Adrenal gland (tissue), 5 donors: ENCODE measurements at regions not wholly inside any gene's neighbourhood (a gene's known extent, or its start where the extent isn't known, plus 50 kb on each side); places are given as distances from the start of the nearest gene placed in this dataset.

ENCODE experiments used
- POLR2A ChIP-seq, 2 donors: fragments of 450-650 bp; IDR thresholded peaks; one replicate each; pipeline ENCODE4 v1.6.1; 2017; ENCODE audit warnings: antibody characterized with exemption in 2 of 2, mild to moderate bottlenecking in 2 of 2, moderate library complexity in 1 of 2
- TF ChIP-seq, protein P1 (sequence below), 6 experiments: fragments of 450-650 bp in 4 of 6; fragments of 200-600 bp in 2 of 6; sonication (generic) in 1 of 6; IDR thresholded peaks; 1 replicate in 5 of 6; 2 replicates in 1 of 6; pipeline versions ENCODE4 v1.5.1 to v1.8.0; 2016 to 2021; ENCODE audit warnings: antibody characterized with exemption in 6 of 6, mild to moderate bottlenecking in 2 of 6, moderate library complexity in 1 of 6
- donor health status: DM: no; HTN: no; CAD: no.

- TF ChIP-seq, protein P1, sequence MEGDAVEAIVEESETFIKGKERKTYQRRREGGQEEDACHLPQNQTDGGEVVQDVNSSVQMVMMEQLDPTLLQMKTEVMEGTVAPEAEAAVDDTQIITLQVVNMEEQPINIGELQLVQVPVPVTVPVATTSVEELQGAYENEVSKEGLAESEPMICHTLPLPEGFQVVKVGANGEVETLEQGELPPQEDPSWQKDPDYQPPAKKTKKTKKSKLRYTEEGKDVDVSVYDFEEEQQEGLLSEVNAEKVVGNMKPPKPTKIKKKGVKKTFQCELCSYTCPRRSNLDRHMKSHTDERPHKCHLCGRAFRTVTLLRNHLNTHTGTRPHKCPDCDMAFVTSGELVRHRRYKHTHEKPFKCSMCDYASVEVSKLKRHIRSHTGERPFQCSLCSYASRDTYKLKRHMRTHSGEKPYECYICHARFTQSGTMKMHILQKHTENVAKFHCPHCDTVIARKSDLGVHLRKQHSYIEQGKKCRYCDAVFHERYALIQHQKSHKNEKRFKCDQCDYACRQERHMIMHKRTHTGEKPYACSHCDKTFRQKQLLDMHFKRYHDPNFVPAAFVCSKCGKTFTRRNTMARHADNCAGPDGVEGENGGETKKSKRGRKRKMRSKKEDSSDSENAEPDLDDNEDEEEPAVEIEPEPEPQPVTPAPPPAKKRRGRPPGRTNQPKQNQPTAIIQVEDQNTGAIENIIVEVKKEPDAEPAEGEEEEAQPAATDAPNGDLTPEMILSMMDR (IDR thresholded peaks at IDR 0.05): no peak
- TF ChIP-seq POLR2A (IDR thresholded peaks at IDR 0.05): no peak
These were observed 421.0 kb upstream of the MAGEB18 start for GRCh38 chrX:25717122-25717521.
